K562 (cell line): ENCODE measurements at regions not wholly inside any gene's neighbourhood (a gene's known extent, or its start where the extent isn't known, plus 50 kb on each side); places are given as distances from the start of the nearest gene placed in this dataset.

Experiments
- ETV6 ChIP-seq, 3 experiments: fragments of 150-350 bp in 1 of 3; sonication (generic) in 1 of 3; formaldehyde crosslinking in 1 of 3; IDR thresholded peaks; 2 replicates each; pipeline versions ENCODE4 v1.6.1 to v1.8.0; 2014 to 2022; ENCODE audit warnings: borderline replicate concordance in 2 of 3, low read depth in 2 of 3, antibody characterized with exemption in 1 of 3, low read length in 1 of 3, mild to moderate bottlenecking in 1 of 3, missing genetic modification reagents in 1 of 3
- EZH2 ChIP-seq: IDR thresholded peaks from 2 replicates; pipeline ENCODE4 v1.6.1; 2012; ENCODE audit warnings: low read depth, mild to moderate bottlenecking, inconsistent platforms, low read length, borderline replicate concordance
- HMGXB4 ChIP-seq: sonication (generic); formaldehyde crosslinking; IDR thresholded peaks from 2 replicates; pipeline ENCODE4 v1.8.1; 2023; ENCODE audit warnings: mild to moderate bottlenecking, missing genetic modification reagents

GRCh38 chr13:106336668-106337067 is 198.8 kb downstream of the EFNB2 start:
- TF ChIP-seq ETV6 (IDR thresholded peaks at IDR 0.05; ENCODE audit: borderline replicate concordance in 1 of 2, low read depth in 2 of 2, low read length in 1 of 2) (no peak), ETV6 (CRISPR knock-in tag; IDR thresholded peaks at IDR 0.05; ENCODE audit: borderline replicate concordance) (no peak), HMGXB4 (CRISPR knock-in tag) (no peak), EZH2 (no peak)
